H1 (cell line): ENCODE measurements at regions not wholly inside any gene's neighbourhood (a gene's known extent, or its start where the extent isn't known, plus 50 kb on each side); places are given as distances from the start of the nearest gene placed in this dataset.

ENCODE experiments used
- CBX5 ChIP-seq: fragments of 300-800, 300-1000 bp; sonication (generic); IDR thresholded peaks from 2 replicates; pipeline ENCODE4 v1.7.1; 2016; ENCODE audit warnings: antibody characterized with exemption, low read length, low read depth
- CHD7 ChIP-seq: fragments of 300-600 bp; sonication (generic); IDR thresholded peaks from 2 replicates; pipeline ENCODE4 v1.7.1; 2012; ENCODE audit warnings: low read length, moderate library complexity, mild to moderate bottlenecking, inconsistent platforms; ENCODE audit not compliant: insufficient replicate concordance
- EP300 ChIP-seq, 2 experiments: IDR thresholded peaks; 1 replicate in 1 of 2; 2 replicates in 1 of 2; pipeline ENCODE4 v1.6.1; 2011 to 2012; ENCODE audit warnings: low read depth in 2 of 2, low read length in 2 of 2, mild to moderate bottlenecking in 2 of 2, borderline replicate concordance in 1 of 2, inconsistent platforms in 1 of 2, moderate library complexity in 1 of 2
- PHF8 ChIP-seq: fragments of 200-600 bp; sonication (generic); conservative IDR thresholded peaks from 2 replicates; pipeline ENCODE4 v1.7.1; 2012; ENCODE audit warnings: low read depth, mild to moderate bottlenecking, inconsistent platforms, low read length, moderate library complexity
- POLR2A ChIP-seq, 2 experiments: IDR thresholded peaks; 1 replicate in 1 of 2; 2 replicates in 1 of 2; pipeline ENCODE4 v1.6.1; 2011; ENCODE audit warnings: low read depth in 2 of 2, low read length in 2 of 2, mild to moderate bottlenecking in 2 of 2; ENCODE audit errors: control extremely low read depth in 1 of 2
- RFX5 ChIP-seq: IDR thresholded peaks from 2 replicates; pipeline ENCODE4 v1.6.1; 2011; ENCODE audit warnings: low read depth, low read length, improper control_type of control experiment, borderline replicate concordance
- SIN3A ChIP-seq, 2 experiments: IDR thresholded peaks in 1 of 2; conservative IDR thresholded peaks in 1 of 2; 2 replicates each; pipeline ENCODE4 v1.6.1; 2011 to 2012; ENCODE audit warnings: low read length in 2 of 2, improper control_type of control experiment in 1 of 2, low read depth in 1 of 2, mild to moderate bottlenecking in 1 of 2
- SIRT6 ChIP-seq: IDR thresholded peaks from one replicate; pipeline ENCODE4 v1.7.1; 2012; ENCODE audit warnings: low read length, inconsistent platforms
- SIX5 ChIP-seq: IDR thresholded peaks from 2 replicates; pipeline ENCODE4 v1.6.1; 2011; ENCODE audit warnings: mild to moderate bottlenecking, low read depth, low read length
- TBP ChIP-seq: IDR thresholded peaks from 2 replicates; pipeline ENCODE4 v1.6.1; 2011; ENCODE audit warnings: low read depth, low read length, improper control_type of control experiment
- USF2 ChIP-seq: IDR thresholded peaks from 2 replicates; pipeline ENCODE4 v1.6.1; 2011; ENCODE audit warnings: low read length, improper control_type of control experiment
- YY1 ChIP-seq: IDR thresholded peaks from 2 replicates; pipeline ENCODE4 v1.6.1; 2011; ENCODE audit warnings: low read depth, mild to moderate bottlenecking, low read length

- TF ChIP-seq CHD7 (no peak), SIRT6 (no peak), TBP (no peak), CBX5 (no peak), RFX5 (no peak), YY1 (no peak), PHF8 (no peak), POLR2A (IDR thresholded peaks at IDR 0.05; ENCODE audit: control extremely low read depth in 1 of 2, low read depth in 2 of 2, low read length in 2 of 2) (no peak), EP300 (IDR thresholded peaks at IDR 0.05; ENCODE audit: borderline replicate concordance in 1 of 2, low read depth in 2 of 2, low read length in 2 of 2) (no peak), USF2 (no peak), SIX5 (no peak), SIN3A (conservative IDR thresholded peaks at IDR 0.05 in 1 of 2, IDR thresholded peaks at IDR 0.05 in 1 of 2; ENCODE audit: low read depth in 1 of 2, low read length in 2 of 2) (no peak)
Measured at GRCh38 chr5:34467436-34467835, 188.7 kb upstream of the RAI14 start (continued).
